ENCODE measurements at regions not wholly inside any gene's neighbourhood (a gene's known extent, or its start where the extent isn't known, plus 50 kb on each side); places are given as distances from the start of the nearest gene placed in this dataset.

DNA sequence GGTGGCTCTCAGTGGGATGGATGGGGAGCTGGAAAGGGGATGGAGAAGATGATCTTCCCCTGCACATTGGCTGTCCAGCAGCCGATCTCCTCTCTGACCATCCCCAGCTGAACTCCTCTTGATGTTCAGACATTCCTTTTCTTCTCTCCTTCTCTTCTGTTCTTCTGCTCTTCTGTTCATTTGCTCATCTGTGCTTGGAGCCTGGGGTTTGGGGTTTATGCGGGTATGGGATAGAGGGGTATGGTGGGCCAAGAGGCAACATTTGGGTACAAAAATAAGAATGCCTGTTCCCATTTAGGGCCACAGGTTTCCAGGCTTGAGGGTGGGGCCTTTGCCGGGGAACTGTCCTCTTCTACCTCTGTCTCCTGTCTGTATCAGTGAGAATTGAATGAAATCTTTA lies 205.4 kb upstream of the XYLT1 start:
- intact Hi-C loops (cut with micrococcal nuclease; ENCODE audit: unreplicated experiment): no loop called here
- POLR2A ChIA-PET: no interaction called here
- no TSS peak for BruUV-seq (replicated peaks)

DNA sequence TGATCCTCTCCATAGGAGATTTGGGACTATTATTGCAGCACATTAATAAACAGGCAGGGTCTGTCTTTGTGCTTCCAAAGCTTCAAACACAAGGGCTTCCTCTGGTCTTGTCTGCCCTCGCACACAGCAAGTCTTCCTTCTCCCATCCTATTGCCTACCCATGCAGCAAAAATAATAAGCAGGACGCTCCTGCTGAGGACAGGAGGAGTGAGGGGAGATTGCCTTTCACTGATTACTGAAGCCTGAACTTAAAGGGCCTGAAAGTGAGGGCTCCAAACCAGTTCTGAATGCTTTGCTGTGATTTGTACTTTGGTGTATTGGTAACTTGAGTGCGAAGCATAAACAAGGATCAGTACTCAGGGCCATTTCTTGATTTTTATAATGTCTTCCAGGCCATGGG lies 197.6 kb upstream of the XYLT1 start:
- no TSS peak for BruUV-seq (replicated peaks)
- no peaks in the 10 kb centered on the region for H3K36me3 ChIP-seq (ENCODE audit: insufficient read depth, low read length)
- intact Hi-C loops (cut with micrococcal nuclease; ENCODE audit: unreplicated experiment): no loop called here
- H4K20me1 ChIP-seq (ENCODE audit: insufficient read depth, low read length): no peaks in the 10 kb centered on the region
- H3K27ac ChIP-seq (ENCODE audit: low read depth, low read length, poor library complexity, severe bottlenecking): no peak overlapping the region
- H3K4me2 ChIP-seq (ENCODE audit: low read length): no peak overlapping the region
- H3K79me2 ChIP-seq (ENCODE audit: insufficient read depth, low read depth, low read length): no peaks in the 10 kb centered on the region
- no peaks in the 10 kb centered on the region for H3K9me2 ChIP-seq (ENCODE audit: insufficient read depth, low read length)
- no peaks in the 10 kb centered on the region for H3K4me1 ChIP-seq (ENCODE audit: insufficient read depth, low read length, poor library complexity, severe bottlenecking)
- no peak overlapping the region for H3K4me3 ChIP-seq (ENCODE audit: low read depth, low read length, poor library complexity, severe bottlenecking)
- H2AFZ ChIP-seq (ENCODE audit: low read length): no peak overlapping the region
- no peak for DNase-seq (ENCODE audit: low spot score)
- ChIA-PET CTCF (ENCODE audit: unreplicated experiment) (no interaction called here), POLR2A (no interaction called here)
- H3K9me3 ChIP-seq (ENCODE audit: low read length): no peaks in the 10 kb centered on the region
- no peak for TF ChIP-seq EZH2phosphoT487 (IDR thresholded peaks at IDR 0.05; ENCODE audit: borderline replicate concordance, low read depth, low read length)
- TF ChIP-seq, protein P1, sequence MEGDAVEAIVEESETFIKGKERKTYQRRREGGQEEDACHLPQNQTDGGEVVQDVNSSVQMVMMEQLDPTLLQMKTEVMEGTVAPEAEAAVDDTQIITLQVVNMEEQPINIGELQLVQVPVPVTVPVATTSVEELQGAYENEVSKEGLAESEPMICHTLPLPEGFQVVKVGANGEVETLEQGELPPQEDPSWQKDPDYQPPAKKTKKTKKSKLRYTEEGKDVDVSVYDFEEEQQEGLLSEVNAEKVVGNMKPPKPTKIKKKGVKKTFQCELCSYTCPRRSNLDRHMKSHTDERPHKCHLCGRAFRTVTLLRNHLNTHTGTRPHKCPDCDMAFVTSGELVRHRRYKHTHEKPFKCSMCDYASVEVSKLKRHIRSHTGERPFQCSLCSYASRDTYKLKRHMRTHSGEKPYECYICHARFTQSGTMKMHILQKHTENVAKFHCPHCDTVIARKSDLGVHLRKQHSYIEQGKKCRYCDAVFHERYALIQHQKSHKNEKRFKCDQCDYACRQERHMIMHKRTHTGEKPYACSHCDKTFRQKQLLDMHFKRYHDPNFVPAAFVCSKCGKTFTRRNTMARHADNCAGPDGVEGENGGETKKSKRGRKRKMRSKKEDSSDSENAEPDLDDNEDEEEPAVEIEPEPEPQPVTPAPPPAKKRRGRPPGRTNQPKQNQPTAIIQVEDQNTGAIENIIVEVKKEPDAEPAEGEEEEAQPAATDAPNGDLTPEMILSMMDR (conservative IDR thresholded peaks at IDR 0.05; ENCODE audit: low read length): no peak

More for the DNA sequence above, 205.4 kb upstream of the XYLT1 start:
- H3K9me3 ChIP-seq (ENCODE audit: low read length): no peaks in the 10 kb centered on the region
- H3K9me2 ChIP-seq (ENCODE audit: insufficient read depth, low read length): no peaks in the 10 kb centered on the region
- CTCF ChIA-PET (ENCODE audit: unreplicated experiment): no interaction called here
- H3K4me3 ChIP-seq (ENCODE audit: low read depth, low read length, poor library complexity, severe bottlenecking): no peak overlapping the region
- H2AFZ ChIP-seq (ENCODE audit: low read length): no peak overlapping the region
- no peak for DNase-seq (ENCODE audit: low spot score)
- H3K4me1 ChIP-seq (ENCODE audit: insufficient read depth, low read length, poor library complexity, severe bottlenecking): no peaks in the 10 kb centered on the region
- no peaks in the 10 kb centered on the region for H3K79me2 ChIP-seq (ENCODE audit: insufficient read depth, low read depth, low read length)
- no peaks in the 10 kb centered on the region for H3K36me3 ChIP-seq (ENCODE audit: insufficient read depth, low read length)
- TF ChIP-seq, protein P1 (conservative IDR thresholded peaks at IDR 0.05; ENCODE audit: low read length): no peak
- no peak for TF ChIP-seq EZH2phosphoT487 (IDR thresholded peaks at IDR 0.05; ENCODE audit: borderline replicate concordance, low read depth, low read length)
- H3K27ac ChIP-seq (ENCODE audit: low read depth, low read length, poor library complexity, severe bottlenecking): no peak overlapping the region
- H3K4me2 ChIP-seq (ENCODE audit: low read length): no peak overlapping the region
- no peaks in the 10 kb centered on the region for H4K20me1 ChIP-seq (ENCODE audit: insufficient read depth, low read length)

DNA sequence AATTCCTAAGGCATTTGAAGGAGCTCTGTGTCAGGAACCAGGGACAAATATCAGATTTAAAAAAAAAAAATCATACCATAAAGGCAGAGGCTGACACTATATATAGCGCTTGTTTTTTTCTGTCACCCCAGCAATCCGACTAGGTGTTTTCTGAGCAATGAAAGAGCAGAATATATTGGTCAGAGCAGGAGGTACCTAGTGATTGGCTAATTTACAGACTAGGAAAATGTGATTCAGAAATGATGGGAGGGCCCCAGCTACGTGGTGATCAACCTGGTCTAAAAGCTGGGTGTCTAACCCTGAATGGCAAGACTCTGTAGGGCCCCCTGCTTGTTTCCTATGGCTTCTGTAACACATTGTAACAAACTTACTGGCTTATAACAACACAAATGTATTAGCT lies 195.5 kb upstream of the XYLT1 start:
- Histone ChIP-seq H3K4me2 (ENCODE audit: low read length) (no peak overlapping the region), H4K20me1 (ENCODE audit: insufficient read depth, low read length) (no peaks in the 10 kb centered on the region), H3K36me3 (ENCODE audit: insufficient read depth, low read length) (no peaks in the 10 kb centered on the region), H3K4me3 (ENCODE audit: low read depth, low read length, poor library complexity, severe bottlenecking) (no peak overlapping the region), H3K9me3 (ENCODE audit: low read length) (no peaks in the 10 kb centered on the region), H3K9me2 (ENCODE audit: insufficient read depth, low read length) (no peaks in the 10 kb centered on the region), H3K27ac (ENCODE audit: low read depth, low read length, poor library complexity, severe bottlenecking) (no peak overlapping the region), H3K4me1 (ENCODE audit: insufficient read depth, low read length, poor library complexity, severe bottlenecking) (no peaks in the 10 kb centered on the region), H2AFZ (ENCODE audit: low read length) (no peak overlapping the region), H3K79me2 (ENCODE audit: insufficient read depth, low read depth, low read length) (no peaks in the 10 kb centered on the region)
- CTCF ChIA-PET (ENCODE audit: unreplicated experiment): no interaction called here
- POLR2A ChIA-PET: no interaction called here
- BruUV-seq (replicated peaks): no TSS peak
- intact Hi-C loops (cut with micrococcal nuclease; ENCODE audit: unreplicated experiment): no loop called here
- DNase-seq (ENCODE audit: low spot score): no peak
- no peak for TF ChIP-seq EZH2phosphoT487 (IDR thresholded peaks at IDR 0.05; ENCODE audit: borderline replicate concordance, low read depth, low read length)
